ENCODE measurements at regions not wholly inside any gene's neighbourhood (a gene's known extent, or its start where the extent isn't known, plus 50 kb on each side); places are given as distances from the start of the nearest gene placed in this dataset.

DNA sequence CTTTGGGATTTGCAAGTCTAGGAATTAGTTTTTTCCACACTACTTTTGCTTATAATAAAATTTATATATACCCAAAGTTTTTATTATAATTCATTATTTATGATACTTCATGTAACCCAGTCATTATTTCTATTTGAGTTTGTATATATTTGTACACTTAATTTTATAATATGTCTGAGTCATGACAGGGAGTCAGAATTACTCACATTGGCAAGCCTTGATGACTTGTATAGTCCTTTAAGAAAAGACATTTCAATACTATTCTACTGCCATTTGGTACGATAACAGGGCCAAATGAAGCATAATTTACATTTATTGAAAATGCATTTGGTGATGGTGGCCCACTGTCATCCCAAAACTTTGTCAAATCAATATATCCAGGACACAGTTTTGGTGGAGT, 95.9 kb upstream of the UNC13C start:
- TF ChIP-seq, protein P1, sequence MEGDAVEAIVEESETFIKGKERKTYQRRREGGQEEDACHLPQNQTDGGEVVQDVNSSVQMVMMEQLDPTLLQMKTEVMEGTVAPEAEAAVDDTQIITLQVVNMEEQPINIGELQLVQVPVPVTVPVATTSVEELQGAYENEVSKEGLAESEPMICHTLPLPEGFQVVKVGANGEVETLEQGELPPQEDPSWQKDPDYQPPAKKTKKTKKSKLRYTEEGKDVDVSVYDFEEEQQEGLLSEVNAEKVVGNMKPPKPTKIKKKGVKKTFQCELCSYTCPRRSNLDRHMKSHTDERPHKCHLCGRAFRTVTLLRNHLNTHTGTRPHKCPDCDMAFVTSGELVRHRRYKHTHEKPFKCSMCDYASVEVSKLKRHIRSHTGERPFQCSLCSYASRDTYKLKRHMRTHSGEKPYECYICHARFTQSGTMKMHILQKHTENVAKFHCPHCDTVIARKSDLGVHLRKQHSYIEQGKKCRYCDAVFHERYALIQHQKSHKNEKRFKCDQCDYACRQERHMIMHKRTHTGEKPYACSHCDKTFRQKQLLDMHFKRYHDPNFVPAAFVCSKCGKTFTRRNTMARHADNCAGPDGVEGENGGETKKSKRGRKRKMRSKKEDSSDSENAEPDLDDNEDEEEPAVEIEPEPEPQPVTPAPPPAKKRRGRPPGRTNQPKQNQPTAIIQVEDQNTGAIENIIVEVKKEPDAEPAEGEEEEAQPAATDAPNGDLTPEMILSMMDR (IDR thresholded peaks at IDR 0.05; ENCODE audit: extremely low read depth in 1 of 2, insufficient read depth in 1 of 2, low read depth in 1 of 2, low read length in 2 of 2): no peak
- TF ChIP-seq POLR2AphosphoS5 (IDR thresholded peaks at IDR 0.05; ENCODE audit: insufficient read depth, low read depth, low read length) (no peak), POLR2A (IDR thresholded peaks at IDR 0.05; ENCODE audit: low read depth, low read length) (no peak), EZH2 (IDR thresholded peaks at IDR 0.05; ENCODE audit: borderline replicate concordance, low read depth, low read length, severe bottlenecking) (no peak), FOS (IDR thresholded peaks at IDR 0.05; ENCODE audit: borderline replicate concordance, insufficient read depth, low read length) (no peak), GATA2 (IDR thresholded peaks at IDR 0.05; ENCODE audit: insufficient read depth, insufficient read length, low read depth, low read length) (no peak), MYC (IDR thresholded peaks at IDR 0.05; ENCODE audit: low read depth, low read length) (no peak), JUN (IDR thresholded peaks at IDR 0.05; ENCODE audit: borderline replicate concordance, insufficient read depth, insufficient read length, low read depth) (no peak)
- TF ChIP-seq, protein P2, sequence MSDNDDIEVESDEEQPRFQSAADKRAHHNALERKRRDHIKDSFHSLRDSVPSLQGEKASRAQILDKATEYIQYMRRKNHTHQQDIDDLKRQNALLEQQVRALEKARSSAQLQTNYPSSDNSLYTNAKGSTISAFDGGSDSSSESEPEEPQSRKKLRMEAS (IDR thresholded peaks at IDR 0.05; ENCODE audit: insufficient read depth, insufficient read length): no peak
